ENCODE measurements at regions not wholly inside any gene's neighbourhood (a gene's known extent, or its start where the extent isn't known, plus 50 kb on each side); places are given as distances from the start of the nearest gene placed in this dataset.

DNA sequence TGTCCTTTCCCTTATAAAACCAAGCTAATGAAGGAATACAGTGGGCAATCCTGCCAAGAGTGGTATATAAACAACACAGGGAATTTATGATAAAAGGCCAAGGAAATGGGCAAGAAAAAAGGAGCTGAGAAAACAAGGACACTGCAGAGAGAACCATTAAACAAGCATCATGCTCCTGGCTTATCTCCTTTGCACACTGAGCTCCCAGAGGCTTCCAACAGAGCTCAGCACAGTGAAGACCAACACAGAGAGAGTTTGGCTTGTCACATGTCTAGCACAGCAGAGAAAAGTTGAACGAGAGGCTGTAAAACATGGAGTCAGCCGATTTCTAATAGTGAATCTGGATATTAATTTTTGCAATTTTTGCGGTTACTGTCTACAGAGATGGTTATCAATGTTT lies 68.0 kb upstream of the KLF7 start (continued):
- TF ChIP-seq SRSF9 (IDR thresholded peaks at IDR 0.05; ENCODE audit: borderline replicate concordance, low read depth, low read length) (no peak), MTF1 (CRISPR knock-in tag; IDR thresholded peaks at IDR 0.05; ENCODE audit: borderline replicate concordance) (peak; percentile 56; the same call in 1 of the 2 replicates), SMARCA4 (IDR thresholded peaks at IDR 0.05) (peak; percentile 27; the same call in 1 of the 2 replicates), CBFA2T2 (conservative IDR thresholded peaks at IDR 0.05) (0 out of 2 replicates have a peak, but pooled peaks have one; percentile 21), FOXK2 (conservative IDR thresholded peaks at IDR 0.05 in 1 of 2, IDR thresholded peaks at IDR 0.05 in 1 of 2; ENCODE audit: low read depth in 2 of 2) (0 out of 4 replicates have a peak, but pooled peaks of 1 of the 2 experiments have one; percentile 26), BRCA1 (IDR thresholded peaks at IDR 0.05) (no peak), BRCA1 (CRISPR knock-in tag; IDR thresholded peaks at IDR 0.05) (no peak), BRD9 (IDR thresholded peaks at IDR 0.05; ENCODE audit: low read depth, partially characterized antibody) (peak; percentile 85), U2AF2 (optimal IDR thresholded peaks at IDR 0.05; ENCODE audit: low read depth, low read length) (no peak), C11orf30 (IDR thresholded peaks at IDR 0.05; ENCODE audit: low read depth) (peak; percentile 16; the same call in 1 of the 2 replicates), XRCC5 (IDR thresholded peaks at IDR 0.05; ENCODE audit: low read depth, low read length) (no peak), KHSRP (IDR thresholded peaks at IDR 0.05) (no peak), RCOR1 (IDR thresholded peaks at IDR 0.05; ENCODE audit: borderline replicate concordance in 1 of 2, low read depth in 2 of 2, low read length in 2 of 2) (peak in 1 of 2 experiments; percentile 10; a peak in 1 of 4 replicates), ZNF592 (IDR thresholded peaks at IDR 0.05) (0 out of 2 replicates have a peak, but pooled peaks have one; percentile 43), GATA2 (CRISPR knock-in tag; IDR thresholded peaks at IDR 0.05) (0 out of 2 replicates have a peak, but pooled peaks have one; percentile 28), ILK (tag; IDR thresholded peaks at IDR 0.05; ENCODE audit: borderline replicate concordance, low read depth) (no peak), PRMT5 (CRISPR knock-in tag; IDR thresholded peaks at IDR 0.05) (no peak), EHMT2 (IDR thresholded peaks at IDR 0.05) (0 out of 2 replicates have a peak, but pooled peaks have one; percentile 20)
- TF ChIP-seq, protein P1, sequence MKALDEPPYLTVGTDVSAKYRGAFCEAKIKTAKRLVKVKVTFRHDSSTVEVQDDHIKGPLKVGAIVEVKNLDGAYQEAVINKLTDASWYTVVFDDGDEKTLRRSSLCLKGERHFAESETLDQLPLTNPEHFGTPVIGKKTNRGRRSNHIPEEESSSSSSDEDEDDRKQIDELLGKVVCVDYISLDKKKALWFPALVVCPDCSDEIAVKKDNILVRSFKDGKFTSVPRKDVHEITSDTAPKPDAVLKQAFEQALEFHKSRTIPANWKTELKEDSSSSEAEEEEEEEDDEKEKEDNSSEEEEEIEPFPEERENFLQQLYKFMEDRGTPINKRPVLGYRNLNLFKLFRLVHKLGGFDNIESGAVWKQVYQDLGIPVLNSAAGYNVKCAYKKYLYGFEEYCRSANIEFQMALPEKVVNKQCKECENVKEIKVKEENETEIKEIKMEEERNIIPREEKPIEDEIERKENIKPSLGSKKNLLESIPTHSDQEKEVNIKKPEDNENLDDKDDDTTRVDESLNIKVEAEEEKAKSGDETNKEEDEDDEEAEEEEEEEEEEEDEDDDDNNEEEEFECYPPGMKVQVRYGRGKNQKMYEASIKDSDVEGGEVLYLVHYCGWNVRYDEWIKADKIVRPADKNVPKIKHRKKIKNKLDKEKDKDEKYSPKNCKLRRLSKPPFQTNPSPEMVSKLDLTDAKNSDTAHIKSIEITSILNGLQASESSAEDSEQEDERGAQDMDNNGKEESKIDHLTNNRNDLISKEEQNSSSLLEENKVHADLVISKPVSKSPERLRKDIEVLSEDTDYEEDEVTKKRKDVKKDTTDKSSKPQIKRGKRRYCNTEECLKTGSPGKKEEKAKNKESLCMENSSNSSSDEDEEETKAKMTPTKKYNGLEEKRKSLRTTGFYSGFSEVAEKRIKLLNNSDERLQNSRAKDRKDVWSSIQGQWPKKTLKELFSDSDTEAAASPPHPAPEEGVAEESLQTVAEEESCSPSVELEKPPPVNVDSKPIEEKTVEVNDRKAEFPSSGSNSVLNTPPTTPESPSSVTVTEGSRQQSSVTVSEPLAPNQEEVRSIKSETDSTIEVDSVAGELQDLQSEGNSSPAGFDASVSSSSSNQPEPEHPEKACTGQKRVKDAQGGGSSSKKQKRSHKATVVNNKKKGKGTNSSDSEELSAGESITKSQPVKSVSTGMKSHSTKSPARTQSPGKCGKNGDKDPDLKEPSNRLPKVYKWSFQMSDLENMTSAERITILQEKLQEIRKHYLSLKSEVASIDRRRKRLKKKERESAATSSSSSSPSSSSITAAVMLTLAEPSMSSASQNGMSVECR (CRISPR knock-in tag; IDR thresholded peaks at IDR 0.05), result no peak
- TF ChIP-seq, protein P2, sequence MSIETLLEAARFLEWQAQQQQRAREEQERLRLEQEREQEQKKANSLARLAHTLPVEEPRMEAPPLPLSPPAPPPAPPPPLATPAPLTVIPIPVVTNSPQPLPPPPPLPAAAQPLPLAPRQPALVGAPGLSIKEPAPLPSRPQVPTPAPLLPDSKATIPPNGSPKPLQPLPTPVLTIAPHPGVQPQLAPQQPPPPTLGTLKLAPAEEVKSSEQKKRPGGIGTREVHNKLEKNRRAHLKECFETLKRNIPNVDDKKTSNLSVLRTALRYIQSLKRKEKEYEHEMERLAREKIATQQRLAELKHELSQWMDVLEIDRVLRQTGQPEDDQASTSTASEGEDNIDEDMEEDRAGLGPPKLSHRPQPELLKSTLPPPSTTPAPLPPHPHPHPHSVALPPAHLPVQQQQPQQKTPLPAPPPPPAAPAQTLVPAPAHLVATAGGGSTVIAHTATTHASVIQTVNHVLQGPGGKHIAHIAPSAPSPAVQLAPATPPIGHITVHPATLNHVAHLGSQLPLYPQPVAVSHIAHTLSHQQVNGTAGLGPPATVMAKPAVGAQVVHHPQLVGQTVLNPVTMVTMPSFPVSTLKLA (conservative IDR thresholded peaks at IDR 0.05), result peak in 1 of 2 experiments; percentile 24; a peak in 1 of 4 replicates

All from K562 (cell line).